NCI-H1930 (cell line): ENCODE measurements at regions not wholly inside any gene's neighbourhood (a gene's known extent, or its start where the extent isn't known, plus 50 kb on each side); places are given as distances from the start of the nearest gene placed in this dataset.

ENCODE experiments used
- DNase-seq, 2 experiments: peaks; one replicate each; lab custom pipeline; 2025; lab: John Stamatoyannopoulos, UW

- no peak for DNase-seq
Observed at GRCh38 chr12:38977132-38977531, 71.7 kb upstream of the CPNE8 start.

GRCh38 chr12:38969706-38970105, 64.3 kb upstream of the CPNE8 start:
- no peak for DNase-seq

- no peak for DNase-seq
Observed at GRCh38 chr12:38961683-38962082, 56.3 kb upstream of the CPNE8 start.

GRCh38 chr12:38961012-38961411, 55.6 kb upstream of the CPNE8 start:
- DNase-seq: no peak

GRCh38 chr12:38956337-38956736, 50.9 kb upstream of the CPNE8 start:
- DNase-seq: no peak
